IPS DF 19.7 (cell line): ENCODE measurements at regions not wholly inside any gene's neighbourhood (a gene's known extent, or its start where the extent isn't known, plus 50 kb on each side); places are given as distances from the start of the nearest gene placed in this dataset.
"Not testable (repeated sequence)": the region's sequence is repeated elsewhere in the genome, so short reads cannot be mapped to it uniquely, and the experiment has no call there.

ENCODE experiments used
- DNase-seq: peaks from one replicate; pipeline ENCODE4 v3.0.0-alpha.2; 2013; ENCODE audit warnings: low read depth, low spot score

DNA sequence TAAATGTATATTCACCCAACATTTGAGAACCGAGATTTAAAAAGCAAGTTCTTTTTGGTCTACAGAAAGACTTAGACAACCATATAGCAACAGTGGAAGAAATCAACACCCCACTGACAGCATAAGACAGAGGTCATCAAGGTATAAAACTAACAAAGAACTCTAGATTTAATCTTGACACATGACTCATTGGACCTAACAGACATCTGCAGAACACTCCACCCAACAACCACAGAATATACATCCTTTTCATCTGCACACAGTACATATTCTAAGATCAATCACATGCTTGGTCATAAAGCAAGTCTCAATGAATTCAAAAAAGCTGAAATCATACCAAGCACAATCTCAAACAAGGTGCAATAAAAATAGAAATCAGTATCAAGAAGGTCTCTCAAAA is 65.8 kb downstream of the SPIN4 start:
- no peak for DNase-seq

DNA sequence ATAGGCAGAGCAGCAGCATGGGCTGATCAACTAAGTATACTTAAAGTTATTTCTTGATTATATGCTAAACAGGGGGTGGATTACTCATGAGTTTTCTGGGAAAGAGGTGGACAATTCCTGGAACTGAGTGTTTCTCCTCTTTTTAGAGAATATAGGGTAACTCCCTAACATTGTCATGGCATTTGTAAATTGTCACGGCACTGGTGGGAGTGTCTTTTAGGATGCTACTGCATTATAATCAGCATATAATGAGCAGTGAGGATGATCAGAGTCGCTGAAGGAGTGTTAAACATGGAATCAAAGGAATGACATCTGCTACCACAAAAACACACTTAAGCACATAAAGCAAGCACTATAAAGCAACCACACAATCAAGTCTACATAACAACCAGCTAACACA is 66.5 kb downstream of the SPIN4 start:
- DNase-seq, result no peak

DNA sequence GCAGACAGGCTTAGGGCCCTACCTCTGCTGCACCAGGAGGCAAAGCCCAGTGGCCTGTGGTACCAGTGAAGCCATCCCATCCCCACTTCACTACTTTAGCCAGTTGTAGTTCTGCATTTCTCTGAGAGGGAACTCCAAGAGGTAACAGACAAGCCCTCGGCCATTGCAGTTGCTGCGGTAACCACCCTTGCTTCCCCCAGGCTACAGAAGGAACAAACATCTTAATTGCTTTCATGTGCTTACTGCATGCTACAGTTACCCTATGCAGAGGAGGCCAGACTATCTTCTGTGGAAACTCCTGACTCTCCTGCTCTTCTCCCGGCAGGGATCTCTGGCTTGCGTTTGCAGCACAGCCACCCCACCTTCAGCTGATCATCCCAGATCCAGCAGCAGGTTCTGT is 67.8 kb downstream of the SPIN4 start:
- no peak for DNase-seq

DNA sequence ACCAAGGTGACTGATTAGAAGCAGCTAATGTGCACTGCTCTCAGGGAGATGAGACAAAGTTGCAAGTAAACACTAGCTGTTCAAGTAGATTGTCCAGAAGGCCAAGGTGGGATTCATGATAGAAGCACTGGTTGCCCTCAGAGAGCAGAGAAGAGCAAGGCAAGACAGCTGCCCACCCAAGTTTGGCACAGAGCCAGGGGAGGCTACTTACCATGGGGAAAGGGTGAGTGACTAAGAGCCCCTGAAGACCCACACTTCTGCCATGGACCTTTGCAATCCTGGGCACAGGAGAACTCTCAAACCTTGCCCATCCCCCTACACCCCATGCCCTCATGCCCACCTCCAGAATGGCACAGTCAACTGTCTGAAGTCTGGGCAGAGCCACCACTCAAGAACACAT is 68.3 kb downstream of the SPIN4 start:
- DNase-seq, result no peak

DNA sequence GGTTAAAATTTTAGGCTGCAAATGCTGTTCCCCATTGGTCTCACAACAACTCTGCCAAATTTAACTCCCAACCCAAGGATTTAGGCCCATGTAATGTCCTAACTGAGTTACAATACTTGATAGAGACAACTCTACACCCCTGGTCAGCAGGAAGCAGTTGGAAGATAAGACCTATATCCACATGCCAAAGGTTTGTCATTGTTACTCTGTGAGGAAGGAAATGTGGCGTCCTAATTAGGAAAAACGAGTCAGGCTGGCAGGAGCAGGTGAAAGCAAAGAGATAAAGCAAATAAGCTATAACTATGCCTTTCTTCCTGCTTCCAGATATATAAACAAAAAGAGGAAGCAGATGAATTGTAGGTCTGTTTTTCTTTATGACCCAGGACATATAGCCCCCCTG is 69.1 kb downstream of the SPIN4 start:
- no peak for DNase-seq

DNA sequence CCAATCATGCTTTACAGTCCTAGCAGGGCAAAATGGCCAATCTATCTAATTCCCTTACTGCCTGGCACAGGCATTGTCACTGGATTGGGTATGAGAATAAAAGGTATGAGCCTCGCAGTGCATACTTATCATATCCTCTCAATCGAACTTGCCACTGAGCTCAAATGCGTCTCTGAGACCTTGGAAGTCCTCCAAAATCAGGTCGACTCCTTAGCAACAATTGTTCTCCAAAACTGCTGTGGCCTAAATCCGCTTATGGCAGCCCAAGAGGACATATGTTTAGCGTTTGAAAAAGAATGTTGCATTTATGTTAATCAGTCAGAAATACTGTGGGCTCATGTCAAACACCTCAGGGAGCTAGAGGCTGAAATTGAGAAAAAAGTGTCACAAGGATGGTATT is 69.7 kb downstream of the SPIN4 start:
- DNase-seq, result no peak

DNA sequence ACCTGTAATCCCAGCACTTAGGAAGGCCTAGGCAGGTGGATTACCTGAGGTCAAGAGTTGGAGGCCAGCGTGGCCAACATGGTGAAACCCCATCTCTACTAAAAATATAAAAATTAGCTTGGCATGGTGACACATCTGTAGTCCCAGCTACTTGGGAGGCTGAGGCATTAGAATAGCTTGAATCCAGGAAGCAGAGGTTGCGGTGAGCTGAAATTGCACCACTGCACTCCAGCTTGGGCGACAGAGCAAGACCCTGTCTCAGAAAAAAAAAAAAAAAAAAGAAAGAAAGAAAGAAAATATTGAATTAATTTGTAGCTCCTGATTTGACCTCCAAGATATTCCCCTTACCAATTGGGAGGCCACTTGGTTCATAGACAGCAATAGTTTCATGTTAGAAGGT is 73.7 kb downstream of the SPIN4 start:
- DNase-seq, result not testable (repeated sequence)

DNA sequence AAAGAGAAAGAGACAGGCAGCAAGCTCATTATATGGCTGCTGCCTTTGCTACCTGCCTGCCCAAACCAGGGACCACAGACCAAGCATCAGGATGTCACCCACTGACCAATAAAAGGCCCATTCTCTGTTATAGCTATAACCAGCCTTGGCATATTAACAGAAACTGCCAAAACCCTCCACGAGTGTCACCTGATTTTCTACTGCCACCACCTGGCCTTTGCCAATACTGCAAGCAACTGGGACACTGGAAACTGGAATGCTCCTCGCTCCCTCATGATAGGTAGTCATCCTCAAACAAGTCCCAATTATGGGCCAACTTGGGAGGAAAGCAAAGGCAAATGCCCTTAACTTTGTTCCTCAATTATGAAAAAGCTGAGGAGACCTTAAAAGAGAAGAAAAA is 76.0 kb downstream of the SPIN4 start:
- no peak for DNase-seq

DNA sequence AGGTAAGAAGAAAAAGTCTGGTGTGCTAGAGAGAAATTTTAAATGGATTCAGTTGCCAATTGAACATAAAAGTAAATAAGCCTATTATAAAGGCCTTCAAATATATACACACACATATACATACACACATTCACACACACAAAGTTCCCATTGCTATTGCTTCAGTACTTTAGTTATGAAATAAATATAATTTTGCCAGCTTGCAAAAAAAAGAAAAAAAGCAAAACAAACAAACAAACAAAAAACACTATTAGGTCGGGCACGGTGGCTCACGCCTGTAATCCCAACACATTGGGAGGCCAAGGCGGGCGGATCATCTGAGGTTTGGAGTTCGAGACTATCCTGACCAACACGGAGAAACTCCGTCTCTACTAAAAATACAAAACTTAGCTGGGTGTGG is 80.3 kb downstream of the SPIN4 start:
- no peak for DNase-seq

DNA sequence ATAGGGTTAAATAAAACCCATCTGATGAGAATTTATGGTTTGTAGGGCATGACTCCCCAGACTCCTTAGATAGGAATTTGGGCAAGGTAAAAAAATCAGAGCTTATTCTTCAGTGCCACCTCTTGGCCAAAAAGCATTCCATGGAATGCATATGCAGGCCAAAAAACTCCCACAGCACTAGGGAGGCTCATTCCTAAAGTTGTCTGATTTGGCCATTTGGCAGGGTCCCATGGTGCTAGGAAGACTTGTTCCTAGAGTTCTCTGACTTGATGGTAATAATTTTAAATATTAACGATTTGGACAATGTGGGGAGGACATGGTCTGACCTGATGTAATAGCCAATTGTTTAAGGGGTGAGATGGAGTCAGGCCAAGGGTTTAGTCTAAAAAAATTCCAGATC is 93.0 kb downstream of the SPIN4 start:
- no peak for DNase-seq

DNA sequence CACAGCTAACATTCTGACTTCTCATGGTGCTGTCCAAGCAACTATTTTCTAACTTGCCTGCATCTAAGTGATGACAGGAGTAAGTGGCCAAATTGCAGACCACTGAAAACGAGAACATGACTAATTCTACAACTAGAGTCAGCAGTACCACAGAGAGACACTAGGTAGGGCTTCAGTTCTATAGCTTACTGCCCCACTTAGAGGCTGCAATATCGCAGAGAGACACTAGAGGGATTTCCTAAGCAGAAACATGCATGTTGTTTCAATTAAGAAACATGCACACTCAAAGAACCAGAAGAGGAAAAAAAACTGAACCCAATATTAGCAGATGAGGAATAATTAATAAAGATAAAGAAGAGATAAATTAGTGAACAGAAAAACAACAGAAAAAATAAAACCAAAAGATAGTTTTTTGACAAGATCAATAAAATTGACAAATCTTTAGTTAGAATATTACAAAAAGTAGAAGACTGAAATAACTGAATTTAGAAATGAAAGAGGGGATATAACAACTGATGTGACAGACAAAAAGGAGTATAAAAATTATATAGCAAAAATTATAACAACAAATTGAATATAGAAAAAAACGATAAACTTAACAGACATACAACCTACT is 100.8 kb downstream of the SPIN4 start:
- peak; percentile 47 for DNase-seq

DNA sequence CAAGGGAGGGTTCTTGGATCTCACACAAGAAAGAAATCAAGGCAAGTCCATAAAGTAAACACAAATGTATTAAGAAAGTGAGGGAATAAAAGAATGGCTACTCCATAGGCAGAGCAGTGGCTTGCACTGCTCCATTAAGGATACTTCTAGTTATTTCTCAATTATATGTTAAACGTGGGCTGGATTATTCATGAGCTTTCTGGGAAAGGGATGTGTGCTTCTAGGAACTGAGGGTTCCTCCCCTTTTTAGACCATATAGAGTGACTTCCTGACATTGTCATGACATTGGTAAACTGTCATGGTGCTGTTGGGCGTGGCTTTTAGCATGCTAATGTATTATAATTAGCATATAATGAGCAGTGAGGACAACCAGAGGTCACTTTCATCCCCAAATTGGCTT is 108.4 kb downstream of the SPIN4 start:
- DNase-seq, result not testable (repeated sequence)

DNA sequence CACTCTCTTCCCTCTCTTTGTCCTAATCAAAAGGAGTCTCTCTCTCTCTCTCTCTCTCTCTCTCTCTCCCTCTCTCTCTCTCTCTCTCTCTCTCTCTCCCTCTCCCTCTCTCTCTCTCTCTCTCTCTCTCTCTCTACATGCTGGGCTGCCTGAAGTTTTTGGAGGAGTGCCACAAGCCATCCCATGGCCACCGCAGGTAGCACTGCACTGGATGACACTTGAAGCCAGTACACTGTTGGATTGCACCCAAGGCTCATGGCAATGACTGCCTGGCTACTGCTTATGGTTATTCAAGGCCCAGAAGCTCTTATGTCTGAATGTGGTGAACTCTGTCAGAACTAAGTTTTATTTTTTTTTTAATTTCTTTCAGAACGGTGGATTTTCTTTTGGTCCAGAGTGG is 115.2 kb downstream of the SPIN4 start:
- DNase-seq, result not testable (repeated sequence)

DNA sequence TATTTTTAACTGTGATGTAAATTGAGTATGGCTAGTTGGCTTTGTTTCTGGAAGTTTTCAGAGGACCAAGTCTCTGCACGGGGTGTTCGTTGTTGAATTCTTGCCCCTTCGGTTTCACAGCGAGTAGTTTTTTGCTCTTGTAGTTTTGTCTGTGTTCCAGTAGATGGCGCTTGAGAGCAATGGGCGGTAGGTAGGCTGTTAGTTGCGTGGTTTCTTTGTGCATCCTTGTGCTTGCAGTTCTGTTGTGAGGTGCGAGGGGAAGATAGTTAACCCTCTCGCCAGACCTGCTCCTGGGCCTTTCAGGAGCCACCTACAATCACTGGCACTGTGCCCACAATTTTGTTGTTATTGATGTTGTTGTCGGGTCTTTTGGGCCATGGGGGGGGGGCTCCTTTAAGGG is 118.1 kb downstream of the SPIN4 start:
- DNase-seq, result not testable (repeated sequence)

DNA sequence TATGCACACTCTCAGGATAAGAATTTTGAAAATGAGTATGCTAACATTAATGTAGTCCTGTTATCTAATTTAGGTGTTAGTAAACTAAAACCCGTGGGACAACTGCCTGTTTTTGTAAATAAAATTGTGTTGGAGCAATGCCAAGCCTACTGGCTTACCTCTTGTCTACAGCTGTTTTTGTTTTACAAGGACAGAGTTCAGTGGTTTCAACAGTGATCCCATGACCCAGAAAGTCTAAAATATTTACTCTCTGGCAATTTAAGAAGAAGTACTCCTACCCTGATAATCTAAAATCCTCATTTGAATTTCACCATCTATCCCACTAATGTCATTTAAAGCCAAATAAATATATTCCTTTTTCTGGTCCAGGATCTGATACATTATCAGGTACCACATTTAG is 132.9 kb downstream of the SPIN4 start:
- not testable (repeated sequence) for DNase-seq

DNA sequence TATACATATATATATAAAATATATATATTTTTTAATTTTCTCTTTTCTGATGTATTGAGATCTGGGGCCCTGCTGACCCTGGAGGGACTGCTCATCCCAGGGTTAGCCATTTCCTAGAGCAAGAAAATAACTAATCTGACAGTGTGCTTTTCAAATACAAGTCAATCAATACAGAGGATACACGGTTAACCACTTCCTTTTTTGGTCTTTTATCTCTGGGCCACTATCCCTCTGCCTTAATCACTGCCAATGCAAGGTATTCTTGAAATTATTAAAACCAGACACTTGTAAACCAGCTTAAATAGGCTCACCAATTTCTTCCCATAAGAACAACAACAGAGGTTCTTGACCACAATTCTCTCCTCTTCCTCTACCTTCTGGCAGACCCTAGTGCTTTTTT is 133.6 kb downstream of the SPIN4 start:
- not testable (repeated sequence) for DNase-seq

DNA sequence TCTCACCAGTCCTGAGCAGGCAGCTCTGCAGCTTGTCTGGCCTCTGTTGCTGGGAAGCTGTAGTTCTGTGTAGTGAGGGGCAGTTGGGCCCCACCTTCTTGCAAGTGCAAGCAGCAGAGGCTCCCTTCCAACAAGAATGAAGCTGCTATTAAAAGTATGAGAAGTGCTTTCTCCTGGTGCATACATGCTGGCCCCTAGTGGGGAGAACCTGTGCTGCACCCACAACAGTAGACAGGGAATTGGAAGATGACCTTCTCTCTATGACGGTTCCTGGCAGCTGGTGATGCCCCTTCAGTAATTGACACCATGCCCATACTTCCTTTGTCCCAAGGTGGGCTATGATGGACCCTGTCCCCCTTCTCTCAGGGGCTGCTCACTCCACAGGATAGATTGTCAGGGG is 141.5 kb downstream of the SPIN4 start:
- DNase-seq, result not testable (repeated sequence)

DNA sequence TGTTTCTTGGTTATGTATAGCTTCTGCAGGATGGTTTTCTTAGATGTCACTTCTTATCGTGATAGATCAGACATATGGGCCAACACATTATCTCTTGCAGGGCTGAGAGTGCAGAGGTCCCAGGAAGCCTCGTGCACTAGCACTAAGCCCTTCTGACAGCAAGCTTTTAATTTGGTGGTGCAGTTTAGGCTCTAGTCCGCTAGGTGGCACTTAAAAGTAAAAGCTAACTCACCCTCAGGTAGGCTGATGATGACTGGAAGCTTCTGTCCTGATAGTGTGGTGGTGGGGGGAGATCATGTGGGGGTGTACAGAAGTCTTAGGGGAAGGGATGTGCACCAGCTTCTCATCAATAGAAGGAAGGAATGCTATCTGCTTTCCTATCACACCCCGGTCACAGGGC is 142.0 kb downstream of the SPIN4 start:
- not testable (repeated sequence) for DNase-seq

DNA sequence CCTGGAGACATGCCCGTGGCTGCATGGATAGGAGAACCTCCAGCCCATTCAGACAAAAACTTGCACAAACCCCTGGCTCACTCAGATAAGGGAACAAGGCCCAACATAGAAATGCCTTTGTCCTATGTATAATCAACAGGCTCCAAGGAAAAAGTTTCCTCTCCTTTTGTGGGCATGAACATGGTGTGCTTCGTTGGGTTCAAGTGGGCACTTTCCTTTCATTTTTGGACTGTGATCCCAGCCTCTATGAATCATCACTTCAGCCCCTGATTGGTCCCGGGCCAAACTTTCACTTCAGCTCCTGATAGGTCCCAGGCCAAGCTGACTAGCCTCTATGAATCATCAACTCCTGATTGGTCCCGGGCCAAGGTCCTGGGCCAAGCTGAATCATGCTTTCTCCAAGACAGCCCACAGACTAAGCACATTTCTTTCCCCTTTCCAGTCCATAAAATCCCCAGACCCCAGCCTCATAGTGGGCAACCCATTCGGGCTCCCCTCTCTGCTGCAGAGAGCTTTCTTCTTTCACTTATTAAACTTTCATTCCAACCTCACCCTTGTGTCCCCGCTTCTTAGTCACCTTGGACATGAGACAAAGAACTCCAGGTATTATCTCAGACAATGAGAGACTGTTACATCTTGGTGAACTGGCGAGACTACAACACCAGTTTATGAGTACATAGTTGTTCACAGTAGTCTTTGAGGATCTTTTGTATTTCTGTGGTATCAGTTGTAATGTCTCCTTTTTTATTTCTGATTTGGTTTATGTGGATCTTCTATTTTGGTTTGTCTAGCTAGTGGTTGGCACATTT is 146.7 kb downstream of the SPIN4 start:
- DNase-seq, result not testable (repeated sequence)

DNA sequence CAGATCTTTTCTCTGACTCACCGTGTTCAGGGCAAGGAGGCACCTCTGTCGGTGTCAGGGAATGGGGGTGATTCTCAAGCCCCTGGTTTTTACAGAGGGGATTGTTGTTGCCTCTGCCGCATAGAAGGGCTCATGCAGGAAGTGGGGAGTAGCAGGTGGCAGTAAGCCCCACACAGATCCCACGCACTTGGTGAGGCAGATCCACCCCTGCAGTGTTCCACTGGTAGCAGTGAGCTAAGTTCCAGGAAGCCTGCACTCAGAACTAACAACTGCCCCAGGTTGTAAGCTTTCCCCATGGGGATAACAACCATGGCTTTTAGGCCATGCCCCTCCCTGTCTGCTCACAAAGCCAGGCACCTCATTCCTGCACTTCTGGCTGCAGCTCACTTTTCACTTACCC is 149.1 kb downstream of the SPIN4 start:
- not testable (repeated sequence) for DNase-seq

DNA sequence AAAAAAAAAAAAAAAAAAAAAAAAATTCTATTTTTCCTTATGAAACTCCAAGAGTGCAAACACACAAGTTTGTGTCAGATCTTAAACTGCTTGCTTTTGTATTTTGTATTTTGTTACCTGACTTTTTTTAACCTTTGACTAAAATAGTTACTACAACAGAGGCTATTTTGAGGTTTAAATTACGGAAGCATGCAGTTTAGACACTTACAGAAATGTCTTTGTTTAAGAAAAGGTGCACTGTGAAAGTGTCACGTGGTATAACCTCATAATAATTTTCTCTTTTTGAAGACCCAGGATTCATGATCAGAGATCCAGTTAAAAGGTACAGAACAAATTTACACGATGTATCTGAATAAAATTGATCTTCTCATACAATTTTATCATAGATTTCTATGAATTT is 152.4 kb downstream of the SPIN4 start:
- not testable (repeated sequence) for DNase-seq

DNA sequence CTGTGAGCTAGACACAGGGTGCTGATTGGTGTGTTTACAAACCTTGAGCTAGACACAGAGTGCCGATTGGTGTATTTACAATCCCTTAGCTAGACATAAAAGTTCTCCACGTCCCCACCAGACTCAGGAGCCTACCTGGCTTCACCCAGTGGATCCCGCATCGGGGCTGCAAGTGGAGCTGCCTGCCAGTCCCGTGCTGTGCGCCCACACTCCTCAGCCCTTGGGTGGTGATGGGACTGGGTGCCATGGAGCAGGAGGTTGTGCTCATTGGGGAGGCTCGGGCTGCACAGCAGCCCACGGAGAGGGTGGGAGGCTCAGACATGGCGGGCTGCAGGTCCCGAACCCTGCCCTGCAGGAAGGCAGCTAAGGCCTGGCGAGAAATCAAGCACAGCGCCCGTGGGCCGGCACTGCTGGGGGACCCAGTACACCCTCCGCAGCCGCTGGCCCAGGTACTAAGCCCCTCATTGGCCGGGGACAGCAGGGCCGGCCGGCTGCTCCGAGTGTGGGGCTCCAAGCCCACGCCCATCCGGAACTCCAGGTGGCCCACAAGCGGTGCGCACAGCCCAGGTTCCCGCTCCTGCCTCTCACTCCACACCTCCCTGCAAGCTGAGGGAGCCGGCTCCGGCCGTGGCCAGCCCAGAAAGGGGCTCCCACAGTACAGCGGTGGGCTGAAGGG is 158.6 kb downstream of the SPIN4 start:
- not testable (repeated sequence) for DNase-seq

DNA sequence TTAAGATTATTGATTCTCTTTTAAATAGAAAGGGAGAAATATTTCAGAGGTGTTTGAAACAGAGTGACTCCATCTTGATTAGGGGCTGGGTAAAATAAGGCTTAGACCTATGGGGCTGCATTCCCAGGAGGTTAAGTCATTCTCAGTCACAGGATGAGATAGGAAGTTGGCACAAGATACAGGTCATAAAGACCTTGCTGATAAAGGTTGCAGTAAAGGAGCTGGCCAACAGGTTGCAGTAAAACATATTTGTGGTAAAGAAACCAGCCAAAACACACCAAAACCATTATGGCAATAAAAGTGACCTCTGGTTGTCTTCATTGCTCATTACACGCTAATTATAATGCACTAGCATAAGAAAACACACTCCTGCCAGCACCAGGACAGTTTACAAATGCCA is 165.0 kb downstream of the SPIN4 start:
- no peak for DNase-seq
